MM.1S (cell line): ENCODE measurements at regions not wholly inside any gene's neighbourhood (a gene's known extent, or its start where the extent isn't known, plus 50 kb on each side); places are given as distances from the start of the nearest gene placed in this dataset.

ENCODE experiments used
- DNase-seq: peaks from one replicate; pipeline ENCODE4 v3.0.0-alpha.2; 2015
- H2AFZ ChIP-seq: fragments of 300-600 bp; sonication (generic); 2 replicates; pipeline ENCODE4 v1.6.0; 2016; ENCODE audit warnings: antibody characterized with exemption, low read length
- H3F3A ChIP-seq: fragments of 300-600 bp; sonication (generic); 2 replicates; pipeline ENCODE4 v1.6.1; 2016; ENCODE audit warnings: mild to moderate bottlenecking, antibody characterized with exemption, low read length, moderate library complexity, mixed read lengths; ENCODE audit not compliant: insufficient read depth
- H3K27ac ChIP-seq: fragments of 300-600 bp; sonication (generic); 2 replicates; pipeline ENCODE4 v1.5.1; 2016; ENCODE audit warnings: mild to moderate bottlenecking, low read length
- H3K27me3 ChIP-seq: fragments of 300-600 bp; sonication (generic); replicated peaks from 2 replicates; pipeline ENCODE4 v1.6.0; 2016; ENCODE audit warnings: low read length; ENCODE audit not compliant: insufficient read depth
- H3K36me3 ChIP-seq: fragments of 300-600 bp; sonication (generic); replicated peaks from 2 replicates; pipeline ENCODE4 v1.6.1; 2016; ENCODE audit warnings: mild to moderate bottlenecking, low read length, mixed read lengths; ENCODE audit not compliant: insufficient read depth
- H3K4me1 ChIP-seq: fragments of 300-600 bp; sonication (generic); 2 replicates; pipeline ENCODE4 v1.6.1; 2016; ENCODE audit warnings: low read length, mixed read lengths
- H3K4me2 ChIP-seq: fragments of 300-600 bp; sonication (generic); 2 replicates; pipeline ENCODE4 v1.6.0; 2016; ENCODE audit warnings: low read depth, low read length
- H3K4me3 ChIP-seq: fragments of 300-600 bp; sonication (generic); 2 replicates; pipeline ENCODE4 v1.5.1; 2016; ENCODE audit warnings: low read length, mixed read lengths
- H3K79me2 ChIP-seq: fragments of 300-600 bp; sonication (generic); 2 replicates; pipeline ENCODE4 v1.6.1; 2016; ENCODE audit warnings: mixed run types, low read length, mixed read lengths
- H3K9ac ChIP-seq: fragments of 300-600 bp; sonication (generic); 2 replicates; pipeline ENCODE4 v1.6.1; 2016; ENCODE audit warnings: low read length, mixed read lengths
- H3K9me2 ChIP-seq: fragments of 300-600 bp; sonication (generic); replicated peaks from 2 replicates; pipeline ENCODE4 v1.6.1; 2016; ENCODE audit warnings: mild to moderate bottlenecking, low read length, mixed read lengths; ENCODE audit not compliant: insufficient read depth
- H3K9me3 ChIP-seq: fragments of 300-600 bp; sonication (generic); replicated peaks from 2 replicates; pipeline ENCODE4 v1.6.1; 2016; ENCODE audit warnings: mild to moderate bottlenecking, low read length, mixed read lengths; ENCODE audit not compliant: insufficient read depth
- H4K20me1 ChIP-seq: fragments of 300-600 bp; sonication (generic); 2 replicates; pipeline ENCODE4 v1.6.1; 2016; ENCODE audit warnings: mild to moderate bottlenecking, low read length, moderate library complexity, mixed read lengths; ENCODE audit not compliant: insufficient read depth
- CTCF ChIP-seq: fragments of 300-600 bp; sonication (generic); IDR thresholded peaks from 2 replicates; pipeline ENCODE4 v1.5.1; 2016; ENCODE audit warnings: antibody characterized with exemption, low read length, mixed read lengths
- EZH2 ChIP-seq: fragments of 300-600 bp; sonication (generic); optimal IDR thresholded peaks from 2 replicates; pipeline ENCODE3; 2017; ENCODE audit warnings: low read depth, mild to moderate bottlenecking, antibody characterized with exemption, low read length, mixed read lengths
- EZH2phosphoT487 ChIP-seq: fragments of 300-600 bp; sonication (generic); IDR thresholded peaks from 2 replicates; pipeline ENCODE4 v1.6.1; 2018; ENCODE audit warnings: antibody characterized with exemption, low read length

GRCh38 chr1:57696043-57696442 is 272.2 kb upstream of the DAB1 start:
- no peak for DNase-seq
- no peaks in the 10 kb centered on the region for H3K27me3 ChIP-seq
- no peaks in the 10 kb centered on the region for H3K4me1 ChIP-seq
- TF ChIP-seq EZH2 (no peak), CTCF (no peak), EZH2phosphoT487 (no peak)
- H4K20me1 ChIP-seq, result no peaks in the 10 kb centered on the region
- H2AFZ ChIP-seq, result no peak overlapping the region
- no peaks in the 10 kb centered on the region for H3K36me3 ChIP-seq
- H3F3A ChIP-seq, result no peaks in the 10 kb centered on the region
- H3K9me3 ChIP-seq, result no peaks in the 10 kb centered on the region
- H3K4me3 ChIP-seq, result no peak overlapping the region
- H3K9me2 ChIP-seq, result no peaks in the 10 kb centered on the region
- no peaks in the 10 kb centered on the region for H3K79me2 ChIP-seq
- H3K9ac ChIP-seq, result no peak overlapping the region
- no peak overlapping the region for H3K4me2 ChIP-seq
- no peak overlapping the region for H3K27ac ChIP-seq

GRCh38 chr1:57686306-57686705 is 262.4 kb upstream of the DAB1 start:
- no peak for TF ChIP-seq EZH2phosphoT487
- no peak for TF ChIP-seq CTCF
- no peak for TF ChIP-seq EZH2

GRCh38 chr1:57683037-57683942 is 259.4 kb upstream of the DAB1 start:
- H4K20me1 ChIP-seq, result no peaks in the 10 kb centered on the region
- H3K27ac ChIP-seq, result no peak overlapping the region
- DNase-seq, result no peak
- no peak overlapping the region for H3K4me3 ChIP-seq
- no peaks in the 10 kb centered on the region for H3K79me2 ChIP-seq
- no peak overlapping the region for H3K9ac ChIP-seq
- no peaks in the 10 kb centered on the region for H3K27me3 ChIP-seq
- H3K9me3 ChIP-seq, result no peaks in the 10 kb centered on the region
- H3K4me2 ChIP-seq, result no peak overlapping the region
- no peak overlapping the region for H2AFZ ChIP-seq
- no peaks in the 10 kb centered on the region for H3K4me1 ChIP-seq
- TF ChIP-seq CTCF (no peak), EZH2phosphoT487 (no peak), EZH2 (no peak)
- H3K36me3 ChIP-seq, result no peaks in the 10 kb centered on the region
- H3F3A ChIP-seq, result no peaks in the 10 kb centered on the region
- no peaks in the 10 kb centered on the region for H3K9me2 ChIP-seq

More at GRCh38 chr1:57686306-57686705, 262.4 kb upstream of the DAB1 start:
- DNase-seq, result no peak
- no peak overlapping the region for H3K4me3 ChIP-seq
- H3K9me3 ChIP-seq, result no peaks in the 10 kb centered on the region
- no peaks in the 10 kb centered on the region for H3K79me2 ChIP-seq
- H2AFZ ChIP-seq, result no peak overlapping the region
- no peaks in the 10 kb centered on the region for H3K9me2 ChIP-seq
- H3K4me1 ChIP-seq, result no peaks in the 10 kb centered on the region
- no peak overlapping the region for H3K27ac ChIP-seq
- H4K20me1 ChIP-seq, result no peaks in the 10 kb centered on the region
- H3K4me2 ChIP-seq, result no peak overlapping the region
- H3F3A ChIP-seq, result no peaks in the 10 kb centered on the region
- no peak overlapping the region for H3K9ac ChIP-seq
- H3K27me3 ChIP-seq, result no peaks in the 10 kb centered on the region
- H3K36me3 ChIP-seq, result no peaks in the 10 kb centered on the region
